GM10266 (cell line): ENCODE measurements at regions not wholly inside any gene's neighbourhood (a gene's known extent, or its start where the extent isn't known, plus 50 kb on each side); places are given as distances from the start of the nearest gene placed in this dataset.
A peak's percentile ranks its signal among the peaks of the same experiment; 100 is the strongest.

Experiments
- DNase-seq: peaks from one replicate; pipeline ENCODE4 v3.0.0; 2012; ENCODE audit errors: extremely low spot score
- TF ChIP-seq, protein P1 (sequence below): IDR thresholded peaks from 2 replicates; pipeline ENCODE4 v1.5.1; 2012; ENCODE audit warnings: mild to moderate bottlenecking, low read depth; ENCODE audit not compliant: control insufficient read depth, insufficient read depth; ENCODE audit errors: missing control alignments

DNA sequence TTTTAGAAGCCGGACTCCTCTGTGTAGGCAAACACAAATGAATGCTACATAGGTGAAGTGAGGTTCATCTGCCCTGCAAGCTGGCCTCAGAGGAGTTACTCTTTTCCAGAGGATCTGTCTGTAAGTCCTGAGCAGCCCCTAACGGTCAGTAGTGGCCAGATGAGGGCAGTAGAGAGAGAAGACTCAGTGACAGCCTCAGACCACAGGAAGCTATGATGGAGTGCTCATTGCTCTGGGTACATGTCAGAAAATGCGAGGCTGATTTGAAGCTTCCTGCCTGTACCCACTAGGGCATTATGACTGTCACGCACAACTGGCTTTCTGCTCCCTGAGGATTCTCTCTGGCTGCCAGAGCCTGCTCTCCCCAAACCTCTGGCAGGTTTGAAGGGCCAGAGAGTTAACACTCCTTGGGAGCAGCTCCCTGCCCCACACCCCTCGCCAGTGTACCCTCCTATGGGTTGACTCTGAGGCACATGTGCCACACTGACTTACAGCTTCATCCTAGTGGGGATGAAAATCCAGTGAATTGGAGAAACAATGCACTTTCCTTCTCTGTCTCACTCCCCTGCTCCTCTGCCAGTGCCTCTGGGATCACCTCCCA lies 141.5 kb downstream of the GABRG2 start:
- DNase-seq = peak; percentile 24
- TF ChIP-seq, protein P1, sequence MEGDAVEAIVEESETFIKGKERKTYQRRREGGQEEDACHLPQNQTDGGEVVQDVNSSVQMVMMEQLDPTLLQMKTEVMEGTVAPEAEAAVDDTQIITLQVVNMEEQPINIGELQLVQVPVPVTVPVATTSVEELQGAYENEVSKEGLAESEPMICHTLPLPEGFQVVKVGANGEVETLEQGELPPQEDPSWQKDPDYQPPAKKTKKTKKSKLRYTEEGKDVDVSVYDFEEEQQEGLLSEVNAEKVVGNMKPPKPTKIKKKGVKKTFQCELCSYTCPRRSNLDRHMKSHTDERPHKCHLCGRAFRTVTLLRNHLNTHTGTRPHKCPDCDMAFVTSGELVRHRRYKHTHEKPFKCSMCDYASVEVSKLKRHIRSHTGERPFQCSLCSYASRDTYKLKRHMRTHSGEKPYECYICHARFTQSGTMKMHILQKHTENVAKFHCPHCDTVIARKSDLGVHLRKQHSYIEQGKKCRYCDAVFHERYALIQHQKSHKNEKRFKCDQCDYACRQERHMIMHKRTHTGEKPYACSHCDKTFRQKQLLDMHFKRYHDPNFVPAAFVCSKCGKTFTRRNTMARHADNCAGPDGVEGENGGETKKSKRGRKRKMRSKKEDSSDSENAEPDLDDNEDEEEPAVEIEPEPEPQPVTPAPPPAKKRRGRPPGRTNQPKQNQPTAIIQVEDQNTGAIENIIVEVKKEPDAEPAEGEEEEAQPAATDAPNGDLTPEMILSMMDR = peak; percentile 64

DNA sequence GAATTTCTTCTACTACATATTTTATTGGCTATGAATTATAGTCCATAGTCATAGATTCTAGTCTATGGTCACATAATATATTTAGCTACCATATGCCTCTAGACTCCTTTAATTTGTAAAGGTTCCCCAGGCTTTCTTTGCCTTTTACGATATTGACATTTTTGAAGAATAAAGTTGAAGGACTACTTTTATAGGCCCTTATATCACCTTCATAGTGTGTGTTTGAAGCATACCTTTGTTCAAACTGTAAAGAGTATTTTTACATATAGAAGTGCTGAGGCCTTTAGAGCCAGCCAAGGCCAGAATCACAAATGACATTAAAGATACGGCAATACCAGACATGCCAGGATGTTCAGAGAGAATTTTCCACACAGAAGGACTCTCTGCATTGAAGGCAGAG lies 147.0 kb downstream of the GABRG2 start:
- no peak for DNase-seq
- TF ChIP-seq, protein P1 = no peak

DNA sequence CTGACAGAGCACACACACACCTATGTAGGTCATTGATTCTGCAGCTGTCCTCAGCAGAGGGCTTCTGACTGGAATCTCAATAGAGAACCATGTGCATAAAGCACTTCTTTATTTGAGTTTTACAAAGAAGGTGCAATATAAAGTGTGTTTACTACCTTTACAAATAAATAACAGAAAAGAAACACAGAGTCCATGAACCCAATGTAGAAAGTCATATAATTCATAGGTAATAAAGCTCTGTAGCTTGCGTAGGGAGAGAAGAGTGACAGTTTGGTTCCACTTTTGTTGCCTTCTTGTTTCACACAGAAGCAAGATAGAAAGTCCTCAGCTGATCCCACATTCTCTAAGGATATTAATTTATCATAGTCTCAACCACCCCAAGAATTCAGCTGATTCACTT lies 149.5 kb downstream of the GABRG2 start:
- no peak for DNase-seq
- TF ChIP-seq, protein P1 = no peak

DNA sequence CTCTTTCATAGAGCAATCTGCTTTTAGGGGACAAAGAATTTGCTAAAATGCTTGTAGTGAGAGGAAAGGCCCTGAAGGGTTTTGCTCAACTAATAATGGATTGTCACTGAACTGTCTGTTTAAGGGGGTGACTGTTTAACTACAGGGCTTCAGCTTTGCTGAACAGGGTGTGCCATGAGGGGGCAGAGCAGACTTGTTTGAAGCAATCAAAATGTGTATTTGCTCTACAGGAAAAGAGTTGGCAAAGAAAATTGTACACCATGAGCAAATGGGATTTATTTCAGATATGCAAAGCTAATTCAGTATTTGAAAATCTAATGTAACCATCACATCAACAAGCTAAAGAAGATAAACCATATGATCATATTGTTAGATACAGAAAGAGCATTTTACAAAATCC lies 154.3 kb downstream of the GABRG2 start:
- DNase-seq = no peak
- TF ChIP-seq, protein P1 = no peak

DNA sequence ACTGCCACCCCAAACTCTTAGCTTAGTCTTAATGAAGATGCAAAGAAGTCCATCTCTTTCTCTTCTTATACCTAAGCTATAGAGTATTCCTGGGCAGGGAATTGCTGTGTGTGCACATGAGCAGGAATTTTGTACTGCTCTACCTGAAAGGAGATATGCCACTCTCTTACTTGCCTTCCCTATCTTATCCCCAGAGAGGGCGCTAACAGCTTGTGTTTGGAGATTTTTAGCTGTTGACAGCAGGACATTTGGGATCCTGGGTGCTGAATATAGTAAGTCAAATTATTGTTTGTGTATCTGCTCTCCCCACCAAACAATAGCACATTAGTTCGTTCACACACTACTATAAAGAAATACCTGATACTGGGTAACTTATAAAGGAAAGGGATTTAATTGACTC lies 159.5 kb downstream of the GABRG2 start:
- DNase-seq = no peak
- TF ChIP-seq, protein P1 = no peak

DNA sequence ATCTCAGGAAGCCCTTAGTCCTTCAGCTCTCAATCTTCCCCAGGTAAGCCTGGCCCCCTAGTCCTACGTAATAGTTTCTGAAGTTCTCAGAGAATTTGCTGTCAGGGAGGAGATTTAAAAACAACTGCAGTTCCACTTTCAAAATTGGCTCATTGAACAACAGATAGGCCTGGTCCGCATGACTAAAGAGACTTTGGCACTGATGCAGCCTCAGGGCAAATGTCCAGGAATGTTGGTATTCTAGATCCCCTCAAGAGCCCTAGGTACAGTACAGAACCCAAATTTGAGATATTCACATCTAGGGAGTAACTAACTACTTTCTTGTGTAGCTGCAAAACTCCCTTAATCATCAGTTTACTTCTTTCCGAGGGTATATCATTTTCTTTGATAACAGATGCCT lies 162.8 kb downstream of the GABRG2 start:
- TF ChIP-seq, protein P1 = no peak
- no peak for DNase-seq

DNA sequence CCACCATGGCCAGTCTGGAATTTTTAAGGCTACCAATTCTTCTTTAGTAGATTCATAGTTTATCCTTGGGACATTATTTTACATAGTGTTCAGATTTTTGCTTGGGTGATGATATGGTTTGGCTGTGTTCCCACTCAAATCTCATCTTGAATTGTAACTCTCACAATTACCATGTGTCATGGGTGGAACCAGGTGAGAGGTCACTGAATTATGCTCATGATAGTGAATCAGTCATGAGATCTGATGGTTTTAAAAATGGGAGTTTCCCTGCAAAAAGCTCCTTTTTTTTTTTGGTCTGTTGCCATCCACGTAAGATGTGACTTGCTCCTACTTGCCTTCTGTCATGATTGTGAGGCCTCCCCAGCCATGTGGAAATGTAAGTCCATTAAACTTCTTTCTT lies 163.9 kb downstream of the GABRG2 start:
- DNase-seq = no peak
- TF ChIP-seq, protein P1 = no peak
